GM19240 (cell line): ENCODE measurements at regions not wholly inside any gene's neighbourhood (a gene's known extent, or its start where the extent isn't known, plus 50 kb on each side); places are given as distances from the start of the nearest gene placed in this dataset.

Experiments
- DNase-seq: peaks from one replicate; pipeline ENCODE4 v3.0.0; 2011; ENCODE audit warnings: low spot score; ENCODE audit not compliant: insufficient read length

GRCh38 chr7:17516771-17517170, 218.3 kb downstream of the AHR start:
- DNase-seq: no peak

GRCh38 chr7:17520941-17521340, 222.5 kb downstream of the AHR start:
- DNase-seq: no peak

DNA sequence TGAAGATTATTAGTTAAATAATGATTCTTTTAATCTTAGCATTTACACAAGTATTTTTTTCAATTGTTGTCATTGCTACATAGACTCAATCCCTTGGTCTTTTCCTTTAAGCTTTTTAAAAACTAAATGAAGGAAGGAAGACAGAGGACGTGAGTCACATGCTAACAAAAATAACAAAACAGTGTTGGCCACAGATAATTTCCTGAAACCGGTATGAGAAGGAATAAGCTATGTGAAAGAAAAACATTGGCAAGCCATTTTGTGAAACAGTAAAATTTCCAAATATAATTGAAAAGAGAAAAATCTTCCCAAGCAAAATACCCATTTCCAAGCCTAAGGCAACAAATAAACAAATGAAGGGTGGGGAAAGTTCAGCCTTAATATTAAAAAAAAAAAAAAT, 223.0 kb downstream of the AHR start:
- no peak for DNase-seq

DNA sequence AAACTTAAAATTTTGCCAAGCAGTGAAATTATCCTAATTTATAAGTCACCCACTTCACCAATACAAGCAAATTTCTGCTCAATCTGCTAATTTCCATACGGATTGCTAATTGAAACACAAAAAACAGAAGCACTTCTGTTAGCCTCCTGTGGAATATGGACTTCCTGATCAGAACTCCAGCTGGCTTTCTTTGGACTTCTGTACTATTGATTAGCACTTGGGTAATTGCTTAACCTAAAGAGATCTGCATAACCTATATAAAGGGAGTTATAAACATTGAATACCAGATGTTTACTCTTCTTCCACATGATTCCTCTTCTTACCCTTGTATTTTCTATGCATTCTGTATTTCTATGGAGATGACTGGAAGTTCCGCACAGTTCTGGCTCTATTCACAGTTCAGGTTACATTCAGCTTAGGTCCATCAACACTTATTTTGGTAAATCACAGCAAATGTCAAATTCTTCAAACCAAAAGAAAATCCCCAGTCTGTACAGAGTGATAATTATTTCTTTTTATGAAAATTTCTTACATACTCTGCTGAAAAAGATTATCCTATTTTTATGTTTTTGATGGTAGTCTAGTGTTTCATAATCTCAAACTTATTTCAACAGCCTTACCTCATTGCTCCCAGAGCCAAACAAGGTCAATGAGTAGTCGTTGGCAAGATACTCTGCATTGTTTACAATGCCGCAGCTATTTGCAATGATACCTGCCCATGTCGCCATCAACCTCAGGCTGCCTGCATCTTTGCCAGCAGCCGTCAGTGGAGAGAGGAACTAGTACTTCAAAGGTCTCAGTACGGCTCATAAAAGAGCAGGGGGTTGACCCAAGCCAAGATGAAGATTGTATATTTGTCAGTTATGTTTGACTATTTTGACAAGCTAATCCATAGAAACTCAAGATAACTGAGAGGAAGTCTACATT, 225.6 kb downstream of the AHR start:
- no peak for DNase-seq

DNA sequence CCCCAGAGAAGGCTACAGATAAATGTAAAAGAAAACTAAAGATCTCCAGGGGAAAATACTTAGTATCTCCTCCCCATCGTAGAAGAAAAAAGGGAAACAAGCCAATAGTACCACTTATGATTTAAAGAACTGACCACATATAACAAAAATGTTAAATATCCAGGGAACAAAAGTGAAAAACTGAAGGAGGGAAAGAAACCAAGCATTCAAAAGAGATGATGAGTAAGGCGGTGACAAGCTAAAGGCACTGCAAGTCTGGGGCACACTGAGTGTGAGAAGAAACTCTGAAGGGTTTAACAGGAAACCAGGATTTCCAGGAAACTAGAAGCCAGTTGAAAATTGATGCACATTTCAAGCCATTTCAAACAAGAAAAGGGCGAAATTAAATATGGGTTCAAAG, 226.3 kb downstream of the AHR start:
- no peak for DNase-seq

DNA sequence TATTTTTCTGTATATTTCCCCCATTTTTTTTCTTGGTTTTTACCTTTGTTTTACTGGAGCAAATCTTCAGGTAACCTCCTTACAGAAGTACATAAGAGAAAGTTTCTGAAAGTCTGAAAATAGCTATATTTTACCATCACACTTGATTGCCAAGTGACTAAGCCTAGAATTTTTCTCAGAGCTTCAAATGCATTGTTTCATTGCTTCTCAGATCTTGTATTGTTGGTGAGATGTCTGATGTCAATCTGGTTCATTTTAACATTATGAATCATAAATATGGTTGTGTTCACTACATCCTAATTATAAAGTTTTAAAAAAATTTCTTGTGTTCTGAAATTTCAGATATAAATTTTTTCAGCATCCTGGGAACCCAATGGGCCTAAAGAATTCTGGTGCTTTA, 228.2 kb downstream of the AHR start:
- no peak for DNase-seq

DNA sequence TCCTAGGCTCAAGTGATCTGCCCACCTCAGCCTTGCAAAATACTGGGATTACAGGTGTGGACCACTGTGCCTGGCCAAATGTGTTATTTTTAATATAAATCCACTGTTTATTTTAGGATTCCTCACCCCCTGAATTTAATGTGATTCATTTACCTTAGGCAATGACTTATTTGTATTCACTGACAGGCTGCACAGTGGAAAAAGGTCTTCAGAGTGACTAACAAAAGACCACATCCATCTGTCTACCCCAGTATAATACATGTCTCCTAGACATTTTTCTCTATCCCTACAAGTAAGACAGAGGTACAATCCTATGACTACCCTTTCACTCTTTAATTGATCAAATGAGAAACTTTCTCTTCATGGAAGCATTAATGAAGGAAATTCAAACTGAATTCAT, 230.2 kb downstream of the AHR start:
- no peak for DNase-seq

GRCh38 chr7:17530244-17530643, 231.8 kb downstream of the AHR start:
- DNase-seq: no peak

DNA sequence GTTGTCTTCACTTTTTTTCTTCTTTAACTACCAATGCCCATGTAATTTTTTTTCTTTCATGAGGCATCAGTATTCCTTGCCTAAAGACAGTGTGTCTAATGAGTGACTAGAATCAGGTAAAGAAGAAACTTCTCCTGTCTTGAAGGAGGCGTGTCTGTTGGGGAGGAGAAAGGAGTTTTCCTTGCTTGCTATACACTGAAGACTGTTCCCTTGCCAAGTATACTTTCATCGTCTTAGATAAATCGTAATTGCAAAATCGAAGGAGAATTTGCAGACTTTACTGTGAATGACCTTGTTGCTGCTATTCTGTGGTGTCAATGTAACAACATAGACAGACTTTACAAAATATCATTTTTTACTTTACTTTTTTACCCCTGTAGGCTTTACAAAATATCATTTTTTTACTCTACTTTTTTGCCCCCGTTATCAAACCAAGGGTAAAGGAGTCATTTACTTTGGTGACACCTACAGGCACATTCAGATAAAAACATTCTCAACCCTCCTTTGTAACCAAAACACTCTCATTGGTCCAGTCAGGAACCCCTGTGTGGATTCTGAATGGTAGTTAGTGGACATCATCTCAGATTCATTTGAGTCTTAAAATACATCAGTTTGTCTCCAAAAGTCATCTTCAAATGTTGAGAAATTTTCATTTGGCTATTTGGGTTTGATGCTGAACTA, 232.4 kb downstream of the AHR start:
- no peak for DNase-seq

DNA sequence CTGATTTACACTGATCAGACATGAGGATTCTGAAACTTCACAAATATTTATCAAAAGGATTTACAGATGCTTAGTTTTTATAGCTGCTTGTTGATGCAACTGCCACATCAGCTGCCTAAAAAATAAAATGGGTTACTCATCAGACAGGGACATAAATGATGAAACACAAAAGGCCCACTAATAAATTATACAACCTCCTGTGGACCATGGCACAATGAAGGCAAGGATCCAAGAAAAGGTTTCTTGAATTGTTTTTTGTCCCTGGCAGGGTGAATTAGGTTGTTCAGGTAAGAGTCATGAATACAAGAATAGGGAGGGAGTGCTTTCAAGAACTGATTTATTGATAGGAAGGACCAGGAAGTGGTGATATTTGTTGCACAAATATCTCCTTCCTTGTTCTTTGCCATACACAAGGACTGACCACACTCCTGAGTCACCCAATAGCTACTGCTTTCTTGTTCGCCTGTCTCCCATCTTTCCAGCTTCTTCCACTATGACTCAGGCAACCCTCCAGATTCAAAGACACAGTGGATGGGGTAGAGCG, 234.5 kb downstream of the AHR start:
- no peak for DNase-seq

DNA sequence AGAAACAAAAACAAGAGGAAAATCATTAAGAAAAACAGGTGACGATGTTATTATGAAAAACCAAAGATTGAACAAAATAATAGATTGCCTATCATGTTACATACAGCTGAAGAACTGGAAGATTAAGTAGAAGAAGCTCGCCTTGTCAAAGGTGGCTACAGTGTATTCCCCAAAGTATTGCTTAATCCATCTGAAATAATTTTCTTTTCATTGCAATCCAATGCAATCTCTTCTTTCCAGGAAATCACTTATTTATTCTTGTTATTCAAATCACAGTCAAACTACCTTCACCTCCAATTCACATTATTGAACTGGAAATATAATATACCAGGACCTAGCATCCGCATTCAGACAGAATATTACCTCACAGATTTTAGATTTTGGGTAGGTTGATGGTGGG, 235.9 kb downstream of the AHR start:
- no peak for DNase-seq

DNA sequence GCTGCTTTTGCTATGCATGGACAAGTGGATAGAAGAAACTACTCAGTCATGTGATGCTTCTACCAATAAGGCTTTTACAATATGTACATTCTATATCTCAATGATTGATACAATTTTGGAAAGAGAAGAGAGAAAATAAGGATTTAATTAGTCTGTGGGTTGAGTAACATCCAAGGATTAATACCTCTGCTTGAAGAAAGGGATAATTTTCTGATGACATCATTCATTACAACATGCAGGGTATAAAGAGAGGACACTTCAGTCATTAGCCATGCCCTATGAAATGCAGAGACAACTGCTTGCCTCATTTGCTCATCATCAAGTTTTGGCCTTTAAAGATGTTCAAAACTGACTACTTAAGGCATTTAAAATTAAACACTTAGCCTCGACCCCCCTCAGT, 237.3 kb downstream of the AHR start:
- DNase-seq: no peak

GRCh38 chr7:17544401-17544800, 245.9 kb downstream of the AHR start:
- DNase-seq: no peak

- DNase-seq: no peak
These were observed 246.9 kb downstream of the AHR start for GRCh38 chr7:17545348-17545747.

DNA sequence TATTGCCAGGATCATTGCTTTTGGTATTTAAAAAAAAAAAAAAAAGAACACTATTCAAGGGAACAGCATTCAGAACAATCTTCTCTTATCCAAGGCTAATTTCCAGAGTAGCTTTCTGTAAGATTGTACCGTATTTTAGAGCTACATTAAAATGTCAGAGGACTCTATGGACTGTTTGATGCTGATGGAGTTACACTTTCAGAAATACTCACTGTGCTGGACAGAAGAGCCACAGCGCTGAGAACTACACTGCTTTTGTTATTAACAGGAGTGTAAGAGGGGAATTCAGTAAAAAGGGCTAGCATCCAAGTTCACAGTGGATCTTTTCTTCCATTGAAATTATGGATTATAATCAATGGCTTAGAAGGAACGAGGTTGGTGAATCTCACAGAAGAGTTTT, 247.7 kb downstream of the AHR start:
- no peak for DNase-seq

- no peak for DNase-seq
These were observed 248.1 kb downstream of the AHR start for GRCh38 chr7:17546592-17546991.

DNA sequence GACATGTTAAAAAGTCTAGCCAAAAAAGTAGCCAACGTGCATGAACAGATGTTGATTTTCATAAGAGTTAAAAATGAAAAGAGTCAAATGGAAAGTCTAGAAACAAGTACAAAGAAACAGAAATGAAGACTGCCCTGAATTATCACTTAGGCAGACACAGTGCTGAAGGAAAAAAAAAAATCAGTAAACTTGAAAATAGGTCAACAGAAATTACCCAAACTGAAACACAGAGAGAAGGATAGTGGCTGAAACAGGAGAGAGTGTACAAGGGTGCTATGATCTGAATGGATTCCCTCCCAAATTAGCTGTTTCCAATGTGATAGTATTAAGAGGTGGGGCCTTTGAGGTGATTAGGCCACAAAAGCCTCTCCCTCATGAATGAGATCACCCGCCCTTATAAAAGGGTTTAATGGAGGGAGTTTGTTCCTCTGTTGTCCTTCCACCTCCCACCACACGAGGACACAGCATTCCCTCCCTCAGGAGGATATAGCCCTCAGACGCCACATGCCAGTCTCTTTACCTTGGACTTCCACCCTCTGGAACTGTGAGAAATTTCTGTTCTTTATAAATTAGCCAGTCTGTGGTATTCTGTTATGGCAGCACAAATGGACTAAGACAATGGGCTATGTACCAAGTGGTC, 249.7 kb downstream of the AHR start:
- no peak for DNase-seq

DNA sequence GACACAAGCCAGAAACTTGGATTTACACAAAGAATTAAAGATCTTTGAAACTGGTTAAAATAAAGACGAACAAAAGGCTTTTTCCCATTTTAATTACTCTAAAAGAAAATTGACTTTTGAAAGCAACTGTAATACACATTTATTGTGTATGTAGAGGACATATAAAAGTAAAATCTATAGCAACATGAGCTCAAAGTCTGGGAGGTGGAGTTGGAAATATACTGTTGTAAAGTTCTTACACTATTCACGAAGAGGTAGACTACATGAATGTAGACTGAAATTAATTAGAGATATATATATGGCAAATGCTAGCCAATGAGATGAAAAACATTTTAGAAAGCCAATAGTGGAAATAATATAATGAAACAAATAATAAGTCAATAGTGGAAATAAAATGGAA, 251.0 kb downstream of the AHR start:
- no peak for DNase-seq

- DNase-seq: no peak
These were observed 253.9 kb downstream of the AHR start for GRCh38 chr7:17552373-17552772.

- DNase-seq: no peak
These were observed 254.5 kb downstream of the AHR start for GRCh38 chr7:17552952-17553351.

DNA sequence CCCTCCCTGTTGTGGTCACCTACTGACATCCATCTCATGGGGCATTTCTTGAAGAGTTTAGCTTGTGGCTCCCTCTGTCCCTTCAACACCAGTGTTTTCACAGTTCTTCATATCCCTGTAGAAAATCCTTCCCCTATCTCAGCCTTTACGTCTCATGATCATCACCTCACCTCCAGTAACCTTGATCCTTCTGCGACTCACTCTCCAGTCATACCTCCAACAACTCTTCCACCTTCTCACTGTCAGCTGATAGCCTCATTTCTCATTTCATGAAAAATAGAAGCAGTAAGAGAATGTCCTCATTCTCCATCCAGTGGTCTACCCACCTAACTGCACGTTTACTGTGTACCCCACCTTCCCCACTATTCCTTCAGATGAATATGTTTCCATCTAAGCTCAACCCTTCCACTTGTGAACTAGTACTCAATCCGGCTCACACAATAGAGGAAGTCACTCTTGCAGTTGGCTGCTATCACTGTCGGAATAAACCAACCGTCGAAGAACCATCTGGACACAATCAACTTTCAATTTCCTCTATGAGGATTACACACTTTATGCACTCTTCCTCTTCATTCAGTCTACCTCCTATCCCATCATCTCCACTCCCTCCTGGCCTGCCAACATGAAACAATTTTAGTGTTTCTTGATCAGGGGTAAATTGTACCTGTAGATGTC, 256.0 kb downstream of the AHR start:
- no peak for DNase-seq
